H1 (cell line): ENCODE measurements at regions not wholly inside any gene's neighbourhood (a gene's known extent, or its start where the extent isn't known, plus 50 kb on each side); places are given as distances from the start of the nearest gene placed in this dataset.

Source experiments
- CTCF ChIA-PET: fragments of 300-600 bp; sonication (Branson Sonifier 250); formaldehyde crosslinking; loops from one replicate; lab custom pipeline; 2021; ENCODE audit not compliant: partially characterized antibody; lab: Charles Lee
- POLR2A ChIA-PET: fragments of 300-600 bp; sonication (Branson Sonifier 250); formaldehyde crosslinking; loops from one replicate; lab custom pipeline; 2021; ENCODE audit warnings: inconsistent platforms; ENCODE audit not compliant: partially characterized antibody; lab: Charles Lee
- DNase-seq, 2 experiments: peaks; one replicate each; pipeline versions ENCODE4 v3.0.0 to v3.0.0-alpha.2; 2010 to 2022; ENCODE audit warnings: low spot score in 2 of 2, low read depth in 1 of 2, mixed read lengths in 1 of 2
- FAIRE-seq: peaks from 2 replicates; lab custom pipeline; 2011; peaks lifted over from hg19 to GRCh38; lab: Jason Lieb, UNC
- H2AFZ ChIP-seq: 2 replicates; pipeline ENCODE4 v1.8.1; 2012; ENCODE audit warnings: low read length, inconsistent platforms
- H2AK5ac ChIP-seq: 2 replicates; pipeline ENCODE4 v1.6.1; 2013; ENCODE audit warnings: low read depth, low read length
- H2BK120ac ChIP-seq: replicated peaks from 2 replicates; pipeline ENCODE3; 2013; ENCODE audit warnings: low read depth, low read length, inconsistent platforms
- H2BK12ac ChIP-seq: 2 replicates; pipeline ENCODE4 v1.6.1; 2013; ENCODE audit warnings: low read depth, low read length
- H2BK15ac ChIP-seq: 2 replicates; pipeline ENCODE4 v1.6.1; 2013; ENCODE audit warnings: low read length
- H2BK20ac ChIP-seq: 2 replicates; pipeline ENCODE4 v1.6.1; 2013; ENCODE audit warnings: low read length
- H2BK5ac ChIP-seq: 2 replicates; pipeline ENCODE4 v1.6.1; 2013; ENCODE audit warnings: low read depth, low read length
- H3K14ac ChIP-seq: 2 replicates; pipeline ENCODE4 v1.6.1; 2013; ENCODE audit warnings: inconsistent platforms; ENCODE audit not compliant: insufficient read length
- H3K18ac ChIP-seq: 2 replicates; pipeline ENCODE4 v1.6.1; 2013; ENCODE audit warnings: low read length; ENCODE audit errors: extremely low read depth
- H3K23ac ChIP-seq: 2 replicates; pipeline ENCODE4 v1.6.1; 2013; ENCODE audit warnings: inconsistent platforms; ENCODE audit not compliant: insufficient read length
- H3K23me2 ChIP-seq: 2 replicates; pipeline ENCODE4 v1.6.1; 2013; ENCODE audit warnings: low read depth, low read length
- H3K27ac ChIP-seq: 2 replicates; pipeline ENCODE4 v1.6.1; 2011; ENCODE audit warnings: low read depth, low read length, inconsistent platforms
- H3K27me3 ChIP-seq, 4 experiments: replicated peaks in 1 of 4; 1 replicate in 1 of 4; 2 replicates in 3 of 4; pipeline versions ENCODE4 v1.6.1 to v1.8.1; 2011 to 2013; ENCODE audit warnings: low read length in 3 of 4, mild to moderate bottlenecking in 3 of 4, inconsistent platforms in 2 of 4, mixed read lengths in 2 of 4, moderate library complexity in 1 of 4; ENCODE audit not compliant: control insufficient read depth in 3 of 4, insufficient read depth in 3 of 4; ENCODE audit errors: extremely low read depth in 1 of 4
- H3K36me3 ChIP-seq, 4 experiments: 2 replicates each; pipeline versions ENCODE4 v1.6.1 to v1.8.1; 2011 to 2013; ENCODE audit warnings: mild to moderate bottlenecking in 4 of 4, low read length in 3 of 4, moderate library complexity in 2 of 4, control low read depth in 1 of 4, inconsistent platforms in 1 of 4; ENCODE audit not compliant: insufficient read depth in 4 of 4, control insufficient read depth in 2 of 4
- H3K4ac ChIP-seq: replicated peaks from 2 replicates; pipeline ENCODE3; 2013; ENCODE audit warnings: low read length, low read depth, mixed read lengths, inconsistent platforms; ENCODE audit not compliant: insufficient read length
- H3K4me1 ChIP-seq, 4 experiments: replicated peaks in 1 of 4; 1 replicate in 1 of 4; 2 replicates in 3 of 4; pipeline versions ENCODE4 v1.6.1 to v1.8.1; 2011 to 2013; ENCODE audit warnings: low read length in 3 of 4, inconsistent platforms in 2 of 4, mixed read lengths in 1 of 4; ENCODE audit not compliant: insufficient read depth in 4 of 4, control insufficient read depth in 3 of 4
- H3K4me2 ChIP-seq, 2 experiments: 2 replicates each; pipeline versions ENCODE4 v1.6.1 to v1.8.1; 2011 to 2013; ENCODE audit warnings: low read depth in 2 of 2, low read length in 2 of 2, control low read depth in 1 of 2, inconsistent platforms in 1 of 2, mild to moderate bottlenecking in 1 of 2; ENCODE audit not compliant: insufficient read depth in 1 of 2
- H3K4me3 ChIP-seq, 4 experiments: fragments of 200-600, 300-600 bp in 1 of 4; sonication (generic), shearing (Covaris generic), sonication (Bioruptor Twin) in 1 of 4; 2 replicates each; pipeline versions ENCODE4 v1.5.1 to v1.8.1; 2011 to 2016; ENCODE audit warnings: low read length in 4 of 4, low read depth in 3 of 4, control low read depth in 2 of 4, inconsistent platforms in 2 of 4, mild to moderate bottlenecking in 2 of 4, mixed read lengths in 1 of 4, moderate library complexity in 1 of 4; ENCODE audit not compliant: insufficient read depth in 2 of 4; ENCODE audit errors: extremely low read depth in 1 of 4
- H3K56ac ChIP-seq: replicated peaks from 2 replicates; pipeline ENCODE3; 2013; ENCODE audit warnings: low read depth, mild to moderate bottlenecking, mixed read lengths, low read length, inconsistent platforms; ENCODE audit not compliant: insufficient read length
- H3K79me1 ChIP-seq: 2 replicates; pipeline ENCODE4 v1.6.1; 2013; ENCODE audit warnings: low read depth, low read length, control low read depth
- H3K79me2 ChIP-seq, 2 experiments: 2 replicates each; pipeline versions ENCODE4 v1.6.1 to v1.8.1; 2012 to 2013; ENCODE audit warnings: low read length in 2 of 2, mild to moderate bottlenecking in 2 of 2, inconsistent platforms in 1 of 2; ENCODE audit not compliant: insufficient read depth in 2 of 2, control insufficient read depth in 1 of 2
- H3K9ac ChIP-seq, 4 experiments: replicated peaks in 1 of 4; 1 replicate in 1 of 4; 2 replicates in 3 of 4; pipeline versions ENCODE4 v1.6.1 to v1.8.1; 2011 to 2013; ENCODE audit warnings: low read depth in 3 of 4, low read length in 3 of 4, control low read depth in 2 of 4, mild to moderate bottlenecking in 2 of 4, moderate library complexity in 2 of 4, inconsistent platforms in 1 of 4; ENCODE audit errors: extremely low read depth in 1 of 4
- H3K9me3 ChIP-seq, 2 experiments: 2 replicates each; pipeline versions ENCODE4 v1.6.1 to v1.8.1; 2012 to 2013; ENCODE audit warnings: mild to moderate bottlenecking in 2 of 2, moderate library complexity in 2 of 2, control low read depth in 1 of 2, inconsistent platforms in 1 of 2, low read depth in 1 of 2, low read length in 1 of 2, mixed read lengths in 1 of 2; ENCODE audit not compliant: insufficient read depth in 2 of 2
- H4K20me1 ChIP-seq, 2 experiments: replicated peaks in 1 of 2; 2 replicates each; pipeline versions ENCODE3 to v1.8.1; 2011 to 2013; ENCODE audit warnings: inconsistent platforms in 2 of 2, low read length in 2 of 2, mild to moderate bottlenecking in 1 of 2; ENCODE audit not compliant: insufficient read depth in 2 of 2, control insufficient read depth in 1 of 2
- H4K5ac ChIP-seq: 2 replicates; pipeline ENCODE4 v1.6.1; 2013; ENCODE audit warnings: low read length, low read depth, mixed read lengths, inconsistent platforms; ENCODE audit not compliant: insufficient read length
- H4K8ac ChIP-seq: 2 replicates; pipeline ENCODE4 v1.8.0; 2013; ENCODE audit warnings: mild to moderate bottlenecking, moderate library complexity, low read length, inconsistent platforms; ENCODE audit not compliant: insufficient read depth; ENCODE audit errors: extremely low read depth
- H4K91ac ChIP-seq: replicated peaks from 2 replicates; pipeline ENCODE3; 2013; ENCODE audit warnings: low read length, mixed read lengths, inconsistent platforms; ENCODE audit not compliant: insufficient read length
- CBX5 ChIP-seq: fragments of 300-800, 300-1000 bp; sonication (generic); IDR thresholded peaks from 2 replicates; pipeline ENCODE4 v1.7.1; 2016; ENCODE audit warnings: antibody characterized with exemption, low read length, low read depth
- CTBP2 ChIP-seq: IDR thresholded peaks from 2 replicates; pipeline ENCODE4 v1.7.0; 2011; ENCODE audit warnings: borderline replicate concordance, mild to moderate bottlenecking, moderate library complexity, mixed read lengths, low read length; ENCODE audit not compliant: insufficient read depth, insufficient read length
- CTCF ChIP-seq, 3 experiments: IDR thresholded peaks; 1 replicate in 2 of 3; 2 replicates in 1 of 3; pipeline versions ENCODE4 v1.5.1 to v1.6.1; 2011; ENCODE audit warnings: low read length in 3 of 3, mild to moderate bottlenecking in 3 of 3, inconsistent platforms in 2 of 3, low read depth in 1 of 3, moderate library complexity in 1 of 3; ENCODE audit not compliant: insufficient read depth in 1 of 3; ENCODE audit errors: control extremely low read depth in 1 of 3
- MAX ChIP-seq: IDR thresholded peaks from 2 replicates; pipeline ENCODE4 v1.6.1; 2012; ENCODE audit warnings: inconsistent platforms
- RFX5 ChIP-seq: IDR thresholded peaks from 2 replicates; pipeline ENCODE4 v1.6.1; 2011; ENCODE audit warnings: low read depth, low read length, improper control_type of control experiment, borderline replicate concordance
- SIRT6 ChIP-seq: IDR thresholded peaks from one replicate; pipeline ENCODE4 v1.7.1; 2012; ENCODE audit warnings: low read length, inconsistent platforms
- SP2 ChIP-seq: IDR thresholded peaks from 2 replicates; pipeline ENCODE4 v1.6.1; 2012; ENCODE audit warnings: mild to moderate bottlenecking, low read length, inconsistent platforms
- TAF7 ChIP-seq: optimal IDR thresholded peaks from 2 replicates; pipeline ENCODE3; 2011; ENCODE audit warnings: low read depth, mild to moderate bottlenecking, inconsistent platforms, low read length, moderate library complexity, borderline replicate concordance
- TBP ChIP-seq: IDR thresholded peaks from 2 replicates; pipeline ENCODE4 v1.6.1; 2011; ENCODE audit warnings: low read depth, low read length, improper control_type of control experiment
- WGBS, 2 experiments: shearing (Covaris generic) in 1 of 2; methylation state at CpG; one replicate each; pipeline versions ENCODE4 v1.1.6 to v1.1.7; 2013 to 2015; ENCODE audit warnings: low lambda C conversion rate in 2 of 2, mixed read lengths in 2 of 2, inconsistent platforms in 1 of 2, low coverage in 1 of 2, missing lambda C conversion rate in 1 of 2; ENCODE audit not compliant: insufficient replicate concordance in 2 of 2, insufficient coverage in 1 of 2, insufficient read length in 1 of 2; ENCODE audit errors: extremely low coverage in 1 of 2, missing lambda C conversion rate in 1 of 2; 5-methylcytosine and 5-hydroxymethylcytosine counted together

- TF ChIP-seq MAX = no peak
- TF ChIP-seq CTBP2 = no peak
- TF ChIP-seq CTCF (IDR thresholded peaks at IDR 0.05; ENCODE audit: control extremely low read depth in 1 of 3, insufficient read depth in 1 of 3, low read depth in 1 of 3, low read length in 3 of 3) = no peak
- no peak for TF ChIP-seq SIRT6
- TF ChIP-seq TBP = no peak
- TF ChIP-seq TAF7 = no peak
- TF ChIP-seq RFX5 = no peak
- TF ChIP-seq CBX5 = no peak
- no peak for TF ChIP-seq SP2
Measured at GRCh38 chr18:34083910-34084535, 140.7 kb downstream of the NOL4 start.

More at GRCh38 chr18:34083910-34084535, 140.7 kb downstream of the NOL4 start:
- no peak overlapping the region for H2BK120ac ChIP-seq
- H3K14ac ChIP-seq = no peak overlapping the region
- no peaks in the 10 kb centered on the region for H3K4me1 ChIP-seq
- H3K4me3 ChIP-seq = no peak overlapping the region
- no peak overlapping the region for H3K18ac ChIP-seq
- H3K23ac ChIP-seq = no peak overlapping the region
- no peak overlapping the region for H3K4ac ChIP-seq
- H3K9ac ChIP-seq = no peak overlapping the region
- H2BK20ac ChIP-seq = no peak overlapping the region
- no peak overlapping the region for H4K8ac ChIP-seq
- no peaks in the 10 kb centered on the region for H3K9me3 ChIP-seq
- no peaks in the 10 kb centered on the region for H3K36me3 ChIP-seq
- FAIRE-seq (no peak), DNase-seq (no peak)
- H3K79me2 ChIP-seq = no peaks in the 10 kb centered on the region
- H3K27me3 ChIP-seq = no peaks in the 10 kb centered on the region
- no peak overlapping the region for H4K91ac ChIP-seq
- no peaks in the 10 kb centered on the region for H3K79me1 ChIP-seq
- H3K4me2 ChIP-seq = no peak overlapping the region
- no peak overlapping the region for H2BK5ac ChIP-seq
- POLR2A ChIA-PET = no interaction called here
- H2BK15ac ChIP-seq = no peak overlapping the region
- no peak overlapping the region for H2AK5ac ChIP-seq
- H3K23me2 ChIP-seq = no peaks in the 10 kb centered on the region
- no peaks in the 10 kb centered on the region for H4K20me1 ChIP-seq
- CTCF ChIA-PET = interaction anchor here (2.5 kb wide), 1 partner anchor 39 kb away, joined by 5 read pairs; no protein-coding TSS in a partner anchor
- H2AFZ ChIP-seq = peak overlapping the region; percentile 1; the same call in 1 of the 2 replicates
- no peak overlapping the region for H2BK12ac ChIP-seq
- no peak overlapping the region for H4K5ac ChIP-seq
- 94% methylated on average over 9 of the region's 9 CpGs; no CpG with 5 or more reads in 1 of the 2 experiments for WGBS, 2 experiments
- H3K56ac ChIP-seq = no peak overlapping the region
- no peak overlapping the region for H3K27ac ChIP-seq
